Glutamatergic neuron (in vitro differentiated cells): ENCODE measurements at regions not wholly inside any gene's neighbourhood (a gene's known extent, or its start where the extent isn't known, plus 50 kb on each side); places are given as distances from the start of the nearest gene placed in this dataset.

Source experiments
- DNase-seq: peaks from one replicate; pipeline ENCODE4 v3.0.0; 2022
- H3K27ac Mint-ChIP-seq: one replicate; pipeline ENCODE4 v1.8.0; 2020; ENCODE audit warnings: mild to moderate bottlenecking, mixed read lengths, inconsistent platforms; ENCODE audit not compliant: unreplicated experiment
- H3K27me3 Mint-ChIP-seq: one replicate; pipeline ENCODE4 v1.8.0; 2020; ENCODE audit warnings: mild to moderate bottlenecking, moderate library complexity, mixed read lengths, inconsistent platforms; ENCODE audit not compliant: unreplicated experiment
- H3K36me3 Mint-ChIP-seq: one replicate; pipeline ENCODE4 v1.8.0; 2020; ENCODE audit warnings: mild to moderate bottlenecking, mixed read lengths, inconsistent platforms; ENCODE audit not compliant: unreplicated experiment
- H3K4me1 Mint-ChIP-seq: one replicate; pipeline ENCODE4 v1.8.0; 2020; ENCODE audit warnings: mild to moderate bottlenecking, low read depth, mixed read lengths, inconsistent platforms; ENCODE audit not compliant: unreplicated experiment
- H3K4me3 Mint-ChIP-seq: one replicate; pipeline ENCODE4 v1.8.0; 2020; ENCODE audit warnings: mild to moderate bottlenecking, mixed read lengths, inconsistent platforms; ENCODE audit not compliant: unreplicated experiment
- H3K9me3 Mint-ChIP-seq: one replicate; pipeline ENCODE4 v1.8.0; 2020; ENCODE audit warnings: mild to moderate bottlenecking, moderate library complexity, mixed read lengths, inconsistent platforms; ENCODE audit not compliant: unreplicated experiment
- TF ChIP-seq, protein P1 (sequence below): fragments of 200-600 bp; sonication (generic); IDR thresholded peaks from one replicate; pipeline ENCODE4 v1.5.0; 2021; ENCODE audit not compliant: partially characterized antibody, unreplicated experiment

DNA sequence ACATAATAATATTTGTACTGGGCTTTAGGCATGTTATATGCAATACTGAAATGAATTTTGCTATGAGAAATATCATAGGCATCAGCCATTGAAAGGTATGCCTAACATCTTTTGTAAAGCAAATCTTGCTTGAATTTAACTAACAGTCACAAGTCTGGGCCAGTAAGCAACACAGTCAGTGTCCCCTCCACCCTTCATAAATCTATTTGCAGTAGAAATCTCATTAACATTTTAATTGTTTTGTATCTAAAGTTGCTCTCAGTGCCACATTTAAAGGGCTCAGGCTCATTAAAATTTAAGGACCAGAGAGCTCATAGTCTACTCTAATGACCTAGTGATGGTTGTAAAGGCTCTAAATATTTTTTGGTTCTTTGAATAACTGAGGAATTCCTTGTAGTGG, 167.2 kb upstream of the GOLIM4 start:
- TF ChIP-seq, protein P1, sequence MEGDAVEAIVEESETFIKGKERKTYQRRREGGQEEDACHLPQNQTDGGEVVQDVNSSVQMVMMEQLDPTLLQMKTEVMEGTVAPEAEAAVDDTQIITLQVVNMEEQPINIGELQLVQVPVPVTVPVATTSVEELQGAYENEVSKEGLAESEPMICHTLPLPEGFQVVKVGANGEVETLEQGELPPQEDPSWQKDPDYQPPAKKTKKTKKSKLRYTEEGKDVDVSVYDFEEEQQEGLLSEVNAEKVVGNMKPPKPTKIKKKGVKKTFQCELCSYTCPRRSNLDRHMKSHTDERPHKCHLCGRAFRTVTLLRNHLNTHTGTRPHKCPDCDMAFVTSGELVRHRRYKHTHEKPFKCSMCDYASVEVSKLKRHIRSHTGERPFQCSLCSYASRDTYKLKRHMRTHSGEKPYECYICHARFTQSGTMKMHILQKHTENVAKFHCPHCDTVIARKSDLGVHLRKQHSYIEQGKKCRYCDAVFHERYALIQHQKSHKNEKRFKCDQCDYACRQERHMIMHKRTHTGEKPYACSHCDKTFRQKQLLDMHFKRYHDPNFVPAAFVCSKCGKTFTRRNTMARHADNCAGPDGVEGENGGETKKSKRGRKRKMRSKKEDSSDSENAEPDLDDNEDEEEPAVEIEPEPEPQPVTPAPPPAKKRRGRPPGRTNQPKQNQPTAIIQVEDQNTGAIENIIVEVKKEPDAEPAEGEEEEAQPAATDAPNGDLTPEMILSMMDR: no peak
- H3K27ac Mint-ChIP-seq: no peak overlapping the region
- peaks cover 2% of the 10 kb centered on the region for H3K27me3 Mint-ChIP-seq
- H3K9me3 Mint-ChIP-seq: no peaks in the 10 kb centered on the region
- H3K4me3 Mint-ChIP-seq: no peak overlapping the region
- DNase-seq: no peak
- H3K4me1 Mint-ChIP-seq: peaks cover 10% of the 10 kb centered on the region
- no peaks in the 10 kb centered on the region for H3K36me3 Mint-ChIP-seq

DNA sequence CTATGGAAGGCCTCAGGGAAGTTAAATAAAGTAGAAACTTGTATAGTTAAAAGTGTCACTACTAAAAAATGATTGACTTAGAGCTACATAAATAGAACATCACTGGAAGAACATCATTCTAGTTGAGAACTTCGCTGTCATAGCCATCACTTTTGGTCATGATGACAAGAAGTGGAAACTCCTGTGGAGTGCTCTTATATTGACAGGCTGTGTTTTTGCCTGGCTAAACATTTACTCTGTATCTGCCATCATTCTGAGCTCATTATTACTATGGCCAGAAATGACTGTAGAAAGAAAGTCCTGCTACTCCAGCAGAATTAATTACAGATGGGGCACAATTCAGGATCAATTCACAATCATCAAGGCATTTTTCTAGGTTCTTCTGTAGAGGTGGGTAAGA, 165.1 kb upstream of the GOLIM4 start:
- TF ChIP-seq, protein P1: no peak
- Mint-ChIP-seq H3K27ac (no peak overlapping the region), H3K9me3 (peaks cover 7% of the 10 kb centered on the region), H3K4me3 (no peak overlapping the region), H3K4me1 (peaks cover 14% of the 10 kb centered on the region), H3K36me3 (peaks cover 10% of the 10 kb centered on the region), H3K27me3 (peaks cover 2% of the 10 kb centered on the region)
- DNase-seq: no peak

- Mint-ChIP-seq H3K36me3 (peaks cover 17% of the 10 kb centered on the region), H3K9me3 (peaks cover 18% of the 10 kb centered on the region), H3K4me3 (peak overlapping the region; percentile 88), H3K27me3 (peaks cover 14% of the 10 kb centered on the region), H3K4me1 (peaks cover 32% of the 10 kb centered on the region), H3K27ac (no peak overlapping the region)
- no peak for DNase-seq
- TF ChIP-seq, protein P1: no peak
Measured at GRCh38 chr3:168251371-168251770, 155.6 kb upstream of the GOLIM4 start.

DNA sequence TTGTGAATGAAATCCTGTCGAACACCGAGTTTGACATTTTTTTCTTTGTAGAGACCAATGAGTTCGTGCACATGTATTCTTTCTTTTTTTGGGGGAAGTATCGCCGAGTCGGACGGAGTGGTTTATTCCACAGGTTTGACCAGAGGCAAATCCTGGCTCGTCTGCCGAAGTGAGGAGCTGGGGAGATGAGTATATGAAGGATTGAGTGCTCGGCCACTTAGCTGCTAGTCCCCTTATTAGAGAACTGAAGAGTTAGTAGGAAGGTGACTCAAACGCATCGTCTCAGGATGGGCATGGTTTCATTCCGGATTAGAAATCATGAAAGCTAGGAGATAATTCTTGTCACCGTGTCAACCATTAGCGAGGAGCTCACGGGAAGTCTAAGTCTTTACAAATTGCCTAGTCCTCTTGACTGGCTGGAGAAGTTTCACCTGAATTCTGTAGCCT, 154.7 kb upstream of the GOLIM4 start:
- Mint-ChIP-seq H3K27ac (peak overlapping the region; percentile 65), H3K27me3 (peaks cover 14% of the 10 kb centered on the region), H3K9me3 (peaks cover 17% of the 10 kb centered on the region), H3K36me3 (peaks cover 9% of the 10 kb centered on the region), H3K4me1 (peaks cover 32% of the 10 kb centered on the region), H3K4me3 (peak overlapping the region; percentile 88)
- DNase-seq: peak; percentile 18
- TF ChIP-seq, protein P1: no peak

DNA sequence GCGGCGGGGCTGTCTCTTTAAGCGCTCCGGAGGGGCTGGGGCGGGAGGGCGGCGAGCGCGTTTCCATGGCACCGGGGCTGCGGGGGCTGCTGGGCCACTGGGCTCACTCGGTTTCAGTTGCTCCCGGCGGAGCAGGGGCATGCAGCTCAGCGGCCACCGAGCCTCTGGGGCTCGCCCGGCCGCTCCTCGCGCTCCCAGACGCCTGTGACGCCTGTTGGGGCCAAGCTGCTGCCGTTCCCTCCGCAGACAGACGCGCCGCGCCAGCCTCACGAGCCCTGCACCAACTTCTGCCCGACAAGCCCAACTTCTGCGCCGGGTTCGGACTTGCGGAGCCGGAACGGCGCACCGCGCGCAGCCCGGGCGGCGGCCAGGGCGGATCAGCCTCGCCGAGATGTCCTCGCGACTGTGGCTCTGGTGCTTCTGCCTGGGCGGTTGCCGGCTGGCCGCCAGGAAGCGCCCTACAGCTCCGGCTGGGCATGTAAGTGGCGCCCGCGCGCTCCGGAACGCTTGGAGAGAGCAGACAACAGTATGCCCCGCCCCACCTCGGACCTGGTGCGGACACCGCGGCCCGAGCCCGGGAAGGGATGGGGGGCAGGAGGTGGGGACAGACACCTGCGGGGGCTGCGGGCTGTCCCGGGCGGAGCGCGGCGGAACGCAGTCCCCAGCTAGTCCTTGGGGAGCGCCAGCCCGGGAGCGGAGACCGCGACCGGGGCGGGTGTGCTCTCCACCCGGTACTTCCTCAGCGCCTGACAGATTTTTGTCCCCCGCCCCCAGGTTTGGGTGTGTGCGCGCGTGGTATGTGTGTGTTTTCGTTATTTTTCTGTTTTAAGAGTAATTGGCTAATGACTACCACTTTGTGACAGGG, 154.1 kb upstream of the GOLIM4 start:
- Mint-ChIP-seq H3K4me1 (peaks cover 32% of the 10 kb centered on the region), H3K36me3 (peaks cover 4% of the 10 kb centered on the region), H3K4me3 (peak overlapping the region; percentile 88), H3K9me3 (peaks cover 11% of the 10 kb centered on the region), H3K27me3 (peaks cover 14% of the 10 kb centered on the region), H3K27ac (peak overlapping the region; percentile 73)
- DNase-seq: peak; percentile 92
- TF ChIP-seq, protein P1: peak; percentile 16
